Gastroesophageal sphincter (tissue), 3 donors: ENCODE measurements at regions not wholly inside any gene's neighbourhood (a gene's known extent, or its start where the extent isn't known, plus 50 kb on each side); places are given as distances from the start of the nearest gene placed in this dataset.

Experiments
- EP300 ChIP-seq: sonication (generic); formaldehyde crosslinking; IDR thresholded peaks from one replicate; pipeline ENCODE4 v1.6.1; 2017; ENCODE audit warnings: antibody characterized with exemption, mild to moderate bottlenecking
- POLR2A ChIP-seq, 2 donors: fragments of 450-650 bp; IDR thresholded peaks; one replicate each; pipeline ENCODE4 v1.6.1; 2017; ENCODE audit warnings: antibody characterized with exemption in 2 of 2, mild to moderate bottlenecking in 2 of 2, moderate library complexity in 1 of 2
- TF ChIP-seq, protein P1 (sequence below), 4 experiments: fragments of 200-600 bp in 2 of 4; fragments of 450-650 bp in 2 of 4; sonication (generic) in 1 of 4; IDR thresholded peaks; one replicate each; pipeline ENCODE4 v1.5.1; 2017 to 2019; ENCODE audit warnings: antibody characterized with exemption in 4 of 4, mild to moderate bottlenecking in 2 of 4, moderate library complexity in 2 of 4

- TF ChIP-seq, protein P1, sequence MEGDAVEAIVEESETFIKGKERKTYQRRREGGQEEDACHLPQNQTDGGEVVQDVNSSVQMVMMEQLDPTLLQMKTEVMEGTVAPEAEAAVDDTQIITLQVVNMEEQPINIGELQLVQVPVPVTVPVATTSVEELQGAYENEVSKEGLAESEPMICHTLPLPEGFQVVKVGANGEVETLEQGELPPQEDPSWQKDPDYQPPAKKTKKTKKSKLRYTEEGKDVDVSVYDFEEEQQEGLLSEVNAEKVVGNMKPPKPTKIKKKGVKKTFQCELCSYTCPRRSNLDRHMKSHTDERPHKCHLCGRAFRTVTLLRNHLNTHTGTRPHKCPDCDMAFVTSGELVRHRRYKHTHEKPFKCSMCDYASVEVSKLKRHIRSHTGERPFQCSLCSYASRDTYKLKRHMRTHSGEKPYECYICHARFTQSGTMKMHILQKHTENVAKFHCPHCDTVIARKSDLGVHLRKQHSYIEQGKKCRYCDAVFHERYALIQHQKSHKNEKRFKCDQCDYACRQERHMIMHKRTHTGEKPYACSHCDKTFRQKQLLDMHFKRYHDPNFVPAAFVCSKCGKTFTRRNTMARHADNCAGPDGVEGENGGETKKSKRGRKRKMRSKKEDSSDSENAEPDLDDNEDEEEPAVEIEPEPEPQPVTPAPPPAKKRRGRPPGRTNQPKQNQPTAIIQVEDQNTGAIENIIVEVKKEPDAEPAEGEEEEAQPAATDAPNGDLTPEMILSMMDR (IDR thresholded peaks at IDR 0.05), result no peak
- TF ChIP-seq EP300 (no peak), POLR2A (IDR thresholded peaks at IDR 0.05) (no peak)
Measured at GRCh38 chr7:125814100-125814499, 884.5 kb upstream of the POT1 start.
